NAMALWA (cell line): ENCODE measurements at regions not wholly inside any gene's neighbourhood (a gene's known extent, or its start where the extent isn't known, plus 50 kb on each side); places are given as distances from the start of the nearest gene placed in this dataset.

ENCODE experiments used
- DNase-seq: peaks from one replicate; pipeline ENCODE4 v3.0.0-alpha.2; 2015; ENCODE audit warnings: low spot score

GRCh38 chr6:41471064-41471895 lies 74.9 kb upstream of the FOXP4 start:
- no peak for DNase-seq

GRCh38 chr6:41474213-41474933 lies 71.8 kb upstream of the FOXP4 start:
- no peak for DNase-seq

- DNase-seq: no peak
Observed at GRCh38 chr6:41475164-41475563, 71.0 kb upstream of the FOXP4 start.

- DNase-seq: no peak
Observed at GRCh38 chr6:41475737-41476357, 70.3 kb upstream of the FOXP4 start.

GRCh38 chr6:41476401-41476800 lies 69.8 kb upstream of the FOXP4 start:
- DNase-seq: no peak

GRCh38 chr6:41477572-41477971 lies 68.6 kb upstream of the FOXP4 start:
- no peak for DNase-seq

- DNase-seq: no peak
Observed at GRCh38 chr6:41483943-41484342, 62.2 kb upstream of the FOXP4 start.

GRCh38 chr6:41487860-41488432 lies 58.2 kb upstream of the FOXP4 start:
- no peak for DNase-seq

GRCh38 chr6:41488433-41489119 lies 57.6 kb upstream of the FOXP4 start:
- no peak for DNase-seq

GRCh38 chr6:41489120-41489851 lies 56.9 kb upstream of the FOXP4 start:
- DNase-seq: no peak

- DNase-seq: no peak
Observed at GRCh38 chr6:41492261-41492891, 53.8 kb upstream of the FOXP4 start.

- DNase-seq: no peak
Observed at GRCh38 chr6:41494212-41495110, 51.7 kb upstream of the FOXP4 start.
